ENCODE measurements at regions not wholly inside any gene's neighbourhood (a gene's known extent, or its start where the extent isn't known, plus 50 kb on each side); places are given as distances from the start of the nearest gene placed in this dataset.

GRCh38 chr10:130913844-130914243 lies 397.7 kb downstream of the TCERG1L start:
- in situ Hi-C loops (cut with MboI; ENCODE audit: low pct_unique_long_range_greater_than_20kb in 2 of 9, low sequenced_read_pairs in 9 of 9, unreplicated experiment in 9 of 9) = no loop called here
- Histone ChIP-seq H3K4me3 (no peak overlapping the region), H3K27ac (no peak overlapping the region), H3K4me1 (replicated peaks in 1 of 2) (no peaks in the 10 kb centered on the region)
- 73% methylated on average over 3 of the region's 4 CpGs; no CpG with 5 or more reads in 9 of the 10 experiments for whole genome bisulfite sequencing, 10 experiments
- ATAC-seq (replicated peaks in 6 of 8) = no peak

GRCh38 chr10:130914367-130914766 lies 397.2 kb downstream of the TCERG1L start:
- 0 to 100% (median 47%) methylated on average over 1 to 4 of the region's 4 CpGs for WGBS, 10 experiments
- ATAC-seq (replicated peaks in 6 of 8) = no peak
- H3K4me1 ChIP-seq (replicated peaks in 1 of 2) = no peaks in the 10 kb centered on the region
- no peak overlapping the region for H3K27ac ChIP-seq
- H3K4me3 ChIP-seq = no peak overlapping the region
- in situ Hi-C loops (cut with MboI; ENCODE audit: low pct_unique_long_range_greater_than_20kb in 2 of 9, low sequenced_read_pairs in 9 of 9, unreplicated experiment in 9 of 9) = no loop called here

- ATAC-seq (replicated peaks in 6 of 8) = no peak
- H3K4me1 ChIP-seq (replicated peaks in 1 of 2) = no peaks in the 10 kb centered on the region
- WGBS, 10 experiments = 36 to 90% (median 50%) methylated on average over 1 to 4 of the region's 6 CpGs; no CpG with 5 or more reads in 5 of the 10 experiments
- no peak overlapping the region for H3K4me3 ChIP-seq
- in situ Hi-C loops (cut with MboI; ENCODE audit: low pct_unique_long_range_greater_than_20kb in 2 of 9, low sequenced_read_pairs in 9 of 9, unreplicated experiment in 9 of 9) = no loop called here
- H3K27ac ChIP-seq = no peak overlapping the region
These were observed 396.5 kb downstream of the TCERG1L start for GRCh38 chr10:130915065-130915464.

- WGBS, 10 experiments = 0 to 69% (median 53%) methylated on average over 1 to 2 of the region's 4 CpGs; no CpG with 5 or more reads in 5 of the 10 experiments
- H3K4me1 ChIP-seq (replicated peaks in 1 of 2) = no peaks in the 10 kb centered on the region
- in situ Hi-C loops (cut with MboI; ENCODE audit: low pct_unique_long_range_greater_than_20kb in 2 of 9, low sequenced_read_pairs in 9 of 9, unreplicated experiment in 9 of 9) = no loop called here
- ATAC-seq (replicated peaks in 6 of 8) = no peak
- H3K27ac ChIP-seq = no peak overlapping the region
- H3K4me3 ChIP-seq = no peak overlapping the region
These were observed 390.1 kb downstream of the TCERG1L start for GRCh38 chr10:130921461-130921860.

GRCh38 chr10:130921911-130922440 lies 389.5 kb downstream of the TCERG1L start:
- whole genome bisulfite sequencing, 10 experiments = 0 to 74% (median 35%) methylated on average over 1 to 8 of the region's 8 CpGs
- Histone ChIP-seq H3K27ac (no peak overlapping the region), H3K4me3 (no peak overlapping the region), H3K4me1 (replicated peaks in 1 of 2) (no peaks in the 10 kb centered on the region)
- in situ Hi-C loops (cut with MboI; ENCODE audit: low pct_unique_long_range_greater_than_20kb in 2 of 9, low sequenced_read_pairs in 9 of 9, unreplicated experiment in 9 of 9) = no loop called here
- ATAC-seq (replicated peaks in 6 of 8) = no peak

GRCh38 chr10:130923596-130923995 lies 387.9 kb downstream of the TCERG1L start:
- H3K4me3 ChIP-seq = no peak overlapping the region
- WGBS, 10 experiments = 0 to 80% (median 13%) methylated on average over 1 to 5 of the region's 5 CpGs; no CpG with 5 or more reads in 4 of the 10 experiments
- no peak overlapping the region for H3K27ac ChIP-seq
- in situ Hi-C loops (cut with MboI; ENCODE audit: low pct_unique_long_range_greater_than_20kb in 2 of 9, low sequenced_read_pairs in 9 of 9, unreplicated experiment in 9 of 9) = no loop called here
- ATAC-seq (replicated peaks in 6 of 8) = no peak
- H3K4me1 ChIP-seq (replicated peaks in 1 of 2) = no peaks in the 10 kb centered on the region

- peak in 1 of 8 experiments; percentile 49 for ATAC-seq (replicated peaks in 6 of 8)
- 0 to 67% (median 18%) methylated on average over 1 to 9 of the region's 17 CpGs; no CpG with 5 or more reads in 4 of the 10 experiments for WGBS, 10 experiments
- in situ Hi-C loops (cut with MboI; ENCODE audit: low pct_unique_long_range_greater_than_20kb in 2 of 9, low sequenced_read_pairs in 9 of 9, unreplicated experiment in 9 of 9) = no loop called here
- H3K4me3 ChIP-seq = no peak overlapping the region
- no peak overlapping the region for H3K27ac ChIP-seq
- H3K4me1 ChIP-seq (replicated peaks in 1 of 2) = no peaks in the 10 kb centered on the region
These were observed 387.2 kb downstream of the TCERG1L start for GRCh38 chr10:130924138-130924819.

GRCh38 chr10:130926442-130926841 lies 385.1 kb downstream of the TCERG1L start:
- ATAC-seq (replicated peaks in 6 of 8) = no peak
- WGBS, 10 experiments = 0 to 100% (median 48%) methylated on average over 1 of the region's 1 CpG; no CpG with 5 or more reads in 6 of the 10 experiments

GRCh38 chr10:130927157-130927556 lies 384.4 kb downstream of the TCERG1L start:
- peak in 1 of 8 experiments; percentile 16 for ATAC-seq (replicated peaks in 6 of 8)
- Histone ChIP-seq H3K4me1 (replicated peaks in 1 of 2) (no peaks in the 10 kb centered on the region), H3K4me3 (no peak overlapping the region), H3K27ac (no peak overlapping the region)
- in situ Hi-C loops (cut with MboI; ENCODE audit: low pct_unique_long_range_greater_than_20kb in 2 of 9, low sequenced_read_pairs in 9 of 9, unreplicated experiment in 9 of 9) = no loop called here
- WGBS, 10 experiments = 0 to 61% (median 16%) methylated on average over 2 to 4 of the region's 4 CpGs; no CpG with 5 or more reads in 1 of the 10 experiments

More at GRCh38 chr10:130926442-130926841, 385.1 kb downstream of the TCERG1L start:
- H3K27ac ChIP-seq = no peak overlapping the region
- in situ Hi-C loops (cut with MboI; ENCODE audit: low pct_unique_long_range_greater_than_20kb in 2 of 9, low sequenced_read_pairs in 9 of 9, unreplicated experiment in 9 of 9) = no loop called here
- H3K4me1 ChIP-seq (replicated peaks in 1 of 2) = no peaks in the 10 kb centered on the region
- no peak overlapping the region for H3K4me3 ChIP-seq

GRCh38 chr10:130928306-130928705 lies 383.2 kb downstream of the TCERG1L start:
- in situ Hi-C loops (cut with MboI; ENCODE audit: low pct_unique_long_range_greater_than_20kb in 2 of 9, low sequenced_read_pairs in 9 of 9, unreplicated experiment in 9 of 9) = no loop called here
- H3K4me1 ChIP-seq (replicated peaks in 1 of 2) = no peaks in the 10 kb centered on the region
- ATAC-seq (replicated peaks in 6 of 8) = no peak
- H3K4me3 ChIP-seq = no peak overlapping the region
- no peak overlapping the region for H3K27ac ChIP-seq
- 0 to 44% (median 17%) methylated on average over 1 to 3 of the region's 3 CpGs; no CpG with 5 or more reads in 2 of the 10 experiments for WGBS, 10 experiments

GRCh38 chr10:130929422-130930325 lies 381.8 kb downstream of the TCERG1L start:
- H3K4me3 ChIP-seq = no peak overlapping the region
- ATAC-seq (replicated peaks in 6 of 8) = no peak
- H3K27ac ChIP-seq = no peak overlapping the region
- peaks cover 0 to 4% of the 10 kb centered on the region in 2 donors for H3K4me1 ChIP-seq (replicated peaks in 1 of 2)
- 7 to 84% (median 58%) methylated on average over 3 to 9 of the region's 17 CpGs; no CpG with 5 or more reads in 4 of the 10 experiments for WGBS, 10 experiments
- in situ Hi-C loops (cut with MboI; ENCODE audit: low pct_unique_long_range_greater_than_20kb in 2 of 9, low sequenced_read_pairs in 9 of 9, unreplicated experiment in 9 of 9) = no loop called here

GRCh38 chr10:130930821-130931220 lies 380.7 kb downstream of the TCERG1L start:
- no peak for ATAC-seq (replicated peaks in 6 of 8)
- in situ Hi-C loops (cut with MboI; ENCODE audit: low pct_unique_long_range_greater_than_20kb in 2 of 9, low sequenced_read_pairs in 9 of 9, unreplicated experiment in 9 of 9) = no loop called here
- Histone ChIP-seq H3K27ac (no peak overlapping the region), H3K4me1 (replicated peaks in 1 of 2) (peaks cover 0 to 11% of the 10 kb centered on the region in 2 donors), H3K4me3 (no peak overlapping the region)
- WGBS, 10 experiments = 0 to 93% (median 33%) methylated on average over 1 to 4 of the region's 5 CpGs; no CpG with 5 or more reads in 3 of the 10 experiments

- 0 to 100% (median 21%) methylated on average over 1 to 4 of the region's 7 CpGs; no CpG with 5 or more reads in 2 of the 10 experiments for WGBS, 10 experiments
- no peak for ATAC-seq (replicated peaks in 6 of 8)
- Histone ChIP-seq H3K4me1 (replicated peaks in 1 of 2) (peaks cover 0 to 11% of the 10 kb centered on the region in 2 donors), H3K27ac (no peak overlapping the region), H3K4me3 (no peak overlapping the region)
- in situ Hi-C loops (cut with MboI; ENCODE audit: low pct_unique_long_range_greater_than_20kb in 2 of 9, low sequenced_read_pairs in 9 of 9, unreplicated experiment in 9 of 9) = no loop called here
These were observed 380.3 kb downstream of the TCERG1L start for GRCh38 chr10:130931256-130931655.
